ENCODE measurements at regions not wholly inside any gene's neighbourhood (a gene's known extent, or its start where the extent isn't known, plus 50 kb on each side); places are given as distances from the start of the nearest gene placed in this dataset.

DNA sequence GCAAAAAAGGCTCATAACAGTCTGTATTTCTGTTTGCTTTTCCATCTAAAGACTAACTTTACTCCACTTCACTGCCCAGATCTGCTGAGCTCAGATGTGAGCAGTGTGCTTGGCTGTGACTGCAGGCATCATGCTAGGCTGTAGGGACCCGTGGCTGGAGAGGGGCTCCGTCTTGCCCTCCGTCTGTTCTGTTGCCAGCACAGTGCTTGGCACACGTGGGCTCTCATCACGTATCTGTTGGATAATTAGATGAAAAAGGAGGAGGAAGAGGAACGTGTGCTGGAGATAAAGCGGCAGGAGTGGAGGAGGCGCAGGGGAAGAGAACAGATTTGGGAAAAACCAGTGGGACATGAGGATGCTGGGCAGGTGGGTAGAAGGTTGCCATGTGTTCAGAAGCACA is 57.6 kb upstream of the IER3 start:
- no peak for ATAC-seq
- H3K27ac ChIP-seq (ENCODE audit: extremely low read depth, low read depth, low read length), result no peak overlapping the region
- H3K9me1 ChIP-seq (ENCODE audit: control insufficient read depth, insufficient read depth, low read length), result no peaks in the 10 kb centered on the region
- no peak for FAIRE-seq
- no peaks in the 10 kb centered on the region for H3K27me3 ChIP-seq (ENCODE audit: control insufficient read depth in 2 of 2, insufficient read depth in 2 of 2, low read length in 2 of 2)
- BruUV-seq (replicated peaks), result no TSS peak
- TF ChIP-seq HDAC1 (IDR thresholded peaks at IDR 0.05), result 0 out of 4 replicates have a peak, but pooled peaks of 1 of the 2 experiments have one; percentile 28
- TF ChIP-seq ZNF830 (CRISPR knock-in tag; IDR thresholded peaks at IDR 0.05), result no peak
- TF ChIP-seq, protein P1, sequence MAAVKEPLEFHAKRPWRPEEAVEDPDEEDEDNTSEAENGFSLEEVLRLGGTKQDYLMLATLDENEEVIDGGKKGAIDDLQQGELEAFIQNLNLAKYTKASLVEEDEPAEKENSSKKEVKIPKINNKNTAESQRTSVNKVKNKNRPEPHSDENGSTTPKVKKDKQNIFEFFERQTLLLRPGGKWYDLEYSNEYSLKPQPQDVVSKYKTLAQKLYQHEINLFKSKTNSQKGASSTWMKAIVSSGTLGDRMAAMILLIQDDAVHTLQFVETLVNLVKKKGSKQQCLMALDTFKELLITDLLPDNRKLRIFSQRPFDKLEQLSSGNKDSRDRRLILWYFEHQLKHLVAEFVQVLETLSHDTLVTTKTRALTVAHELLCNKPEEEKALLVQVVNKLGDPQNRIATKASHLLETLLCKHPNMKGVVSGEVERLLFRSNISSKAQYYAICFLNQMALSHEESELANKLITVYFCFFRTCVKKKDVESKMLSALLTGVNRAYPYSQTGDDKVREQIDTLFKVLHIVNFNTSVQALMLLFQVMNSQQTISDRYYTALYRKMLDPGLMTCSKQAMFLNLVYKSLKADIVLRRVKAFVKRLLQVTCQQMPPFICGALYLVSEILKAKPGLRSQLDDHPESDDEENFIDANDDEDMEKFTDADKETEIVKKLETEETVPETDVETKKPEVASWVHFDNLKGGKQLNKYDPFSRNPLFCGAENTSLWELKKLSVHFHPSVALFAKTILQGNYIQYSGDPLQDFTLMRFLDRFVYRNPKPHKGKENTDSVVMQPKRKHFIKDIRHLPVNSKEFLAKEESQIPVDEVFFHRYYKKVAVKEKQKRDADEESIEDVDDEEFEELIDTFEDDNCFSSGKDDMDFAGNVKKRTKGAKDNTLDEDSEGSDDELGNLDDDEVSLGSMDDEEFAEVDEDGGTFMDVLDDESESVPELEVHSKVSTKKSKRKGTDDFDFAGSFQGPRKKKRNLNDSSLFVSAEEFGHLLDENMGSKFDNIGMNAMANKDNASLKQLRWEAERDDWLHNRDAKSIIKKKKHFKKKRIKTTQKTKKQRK (IDR thresholded peaks at IDR 0.05; ENCODE audit: borderline replicate concordance, low read depth, low read length), result no peak
- 0 out of 2 replicates have a peak, but pooled peaks have one; percentile 15 for TF ChIP-seq HIVEP1 (CRISPR knock-in tag; IDR thresholded peaks at IDR 0.05)
- no peak for TF ChIP-seq CBFA2T2 (conservative IDR thresholded peaks at IDR 0.05)
- no peak for TF ChIP-seq YBX1 (IDR thresholded peaks at IDR 0.05)
- no peak overlapping the region for H3K9ac ChIP-seq (ENCODE audit: insufficient read depth in 1 of 2, low read depth in 2 of 2, low read length in 2 of 2)
- no peak overlapping the region for H3K4me3 ChIP-seq
- in situ Hi-C loops (cut with MboI) (no loop called here), intact Hi-C loops (cut with micrococcal nuclease) (no loop called here)
- H3K79me2 ChIP-seq (ENCODE audit: control insufficient read depth, insufficient read depth, low read length), result no peaks in the 10 kb centered on the region
- DNase-seq (ENCODE audit: extremely low read depth in 1 of 4, low spot score in 3 of 4), result no peak
- H3K4me2 ChIP-seq (ENCODE audit: insufficient read depth, low read length), result no peak overlapping the region
- WGBS (ENCODE audit: insufficient coverage, low coverage, missing lambda C conversion rate), result 55% methylated on average over 8 of the region's 8 CpGs
- H3K9me3 ChIP-seq (replicated peaks; ENCODE audit: control insufficient read depth, insufficient read depth, low read depth, low read length), result no peaks in the 10 kb centered on the region
- POLR2A ChIA-PET, result interaction anchor here (1.0 to 1.7 kb wide), 3 partner anchors 9 to 20 kb away, joined by 3 to 6 read pairs (median 3); no protein-coding TSS in a partner anchor
- no peaks in the 10 kb centered on the region for H3K36me3 ChIP-seq (ENCODE audit: control insufficient read depth, insufficient read depth, low read length)
- peak overlapping the region; percentile 29; the same call in 1 of the 2 replicates for H2AFZ ChIP-seq (ENCODE audit: low read depth, low read length)
- peaks cover 18 to 26% of the 10 kb centered on the region in 2 experiments for H3K4me1 ChIP-seq (replicated peaks in 1 of 2; ENCODE audit: control insufficient read depth in 2 of 2, insufficient read depth in 2 of 2, low read length in 2 of 2)
- CTCF ChIA-PET (ENCODE audit: low intra/inter-chr PET ratio), result no interaction called here
- no peaks in the 10 kb centered on the region for H4K20me1 ChIP-seq (replicated peaks; ENCODE audit: control insufficient read depth, insufficient read depth, low read length)

Data from K562 (cell line).